GM21825 (cell line): ENCODE measurements at regions not wholly inside any gene's neighbourhood (a gene's known extent, or its start where the extent isn't known, plus 50 kb on each side); places are given as distances from the start of the nearest gene placed in this dataset.

Source experiments
- ATAC-seq: cut with Tn5 transposase; IDR thresholded peaks from one replicate; pipeline ENCODE4 v1.9.1; 2021; ENCODE audit warnings: mild to moderate bottlenecking, moderate library complexity; ENCODE audit not compliant: unreplicated experiment

DNA sequence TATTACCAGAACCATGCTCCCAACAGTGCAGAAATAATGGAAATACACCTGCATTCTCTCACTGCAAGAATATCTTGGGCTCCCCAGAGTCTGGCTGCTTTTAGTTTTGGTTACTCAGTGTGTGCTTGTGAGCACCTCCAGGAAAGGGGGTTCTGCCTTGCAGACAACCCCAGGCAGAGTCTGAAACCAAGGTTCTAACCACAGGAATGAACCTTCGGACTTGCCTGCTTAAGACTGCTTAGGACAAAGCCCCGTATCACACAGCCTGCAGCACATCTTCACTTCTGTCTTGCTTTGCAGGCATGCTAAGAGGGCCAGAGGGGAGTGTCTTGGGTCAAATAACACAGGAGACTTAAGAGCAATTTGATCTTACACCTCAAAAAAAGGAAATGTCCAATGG lies 94.8 kb upstream of the SPATA31C2 start:
- no peak for ATAC-seq

DNA sequence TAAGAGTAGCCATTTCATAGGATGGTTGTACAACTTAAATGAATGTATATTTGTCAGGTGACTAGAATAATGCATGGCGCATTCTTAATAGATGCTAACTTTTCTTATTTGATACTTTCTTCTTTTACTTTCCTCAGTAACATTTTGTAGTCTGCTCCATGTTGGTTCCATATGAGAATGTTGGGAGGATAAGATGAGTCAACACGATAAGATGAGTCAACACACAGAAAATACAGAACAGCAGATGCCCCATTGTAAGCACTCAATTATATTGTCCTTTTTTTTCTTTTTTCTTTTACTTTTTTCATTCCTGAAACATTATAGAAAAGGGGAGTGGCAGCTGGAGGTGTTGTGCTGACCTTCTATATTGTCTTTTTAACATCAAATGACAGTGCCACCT lies 92.3 kb upstream of the SPATA31C2 start:
- ATAC-seq = no peak

DNA sequence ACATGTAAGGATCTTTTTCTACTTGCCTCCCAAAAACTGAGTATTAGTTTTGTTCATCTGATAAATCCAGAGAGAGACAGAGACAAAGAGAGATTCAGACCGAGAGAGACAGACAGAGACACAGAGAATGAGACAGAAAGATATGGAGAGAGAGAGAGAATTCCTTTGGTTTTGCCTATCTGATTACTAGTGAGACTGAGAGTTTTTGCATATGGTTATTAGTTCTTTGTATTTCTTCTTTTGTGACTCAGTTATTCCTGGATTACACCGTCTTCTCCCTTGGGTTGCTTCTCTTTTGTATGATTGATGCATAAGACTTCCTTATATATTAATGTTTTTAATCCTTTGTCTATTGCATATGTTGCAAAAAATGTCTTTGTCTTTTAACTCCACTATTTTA lies 91.2 kb upstream of the SPATA31C2 start:
- ATAC-seq = no peak

DNA sequence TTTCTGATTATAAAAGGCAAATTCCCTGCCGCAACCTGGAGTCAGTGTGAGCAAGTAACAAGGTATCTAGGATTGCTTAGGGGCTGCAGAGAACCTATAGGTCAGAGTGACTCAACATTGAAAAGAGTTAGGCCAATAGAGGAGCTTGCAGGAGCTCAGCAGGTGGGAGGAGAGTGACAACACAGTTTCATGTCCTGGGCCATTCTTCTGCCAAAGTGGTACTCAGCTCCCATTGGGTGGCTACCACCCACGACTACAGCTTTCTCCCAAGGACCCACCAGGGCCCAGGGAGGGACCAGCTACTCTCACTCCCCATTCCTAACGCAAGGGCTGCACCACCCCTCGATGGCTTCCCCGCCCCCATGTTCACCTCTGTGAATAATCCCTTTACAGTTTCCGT lies 86.7 kb upstream of the SPATA31C2 start:
- ATAC-seq = no peak

DNA sequence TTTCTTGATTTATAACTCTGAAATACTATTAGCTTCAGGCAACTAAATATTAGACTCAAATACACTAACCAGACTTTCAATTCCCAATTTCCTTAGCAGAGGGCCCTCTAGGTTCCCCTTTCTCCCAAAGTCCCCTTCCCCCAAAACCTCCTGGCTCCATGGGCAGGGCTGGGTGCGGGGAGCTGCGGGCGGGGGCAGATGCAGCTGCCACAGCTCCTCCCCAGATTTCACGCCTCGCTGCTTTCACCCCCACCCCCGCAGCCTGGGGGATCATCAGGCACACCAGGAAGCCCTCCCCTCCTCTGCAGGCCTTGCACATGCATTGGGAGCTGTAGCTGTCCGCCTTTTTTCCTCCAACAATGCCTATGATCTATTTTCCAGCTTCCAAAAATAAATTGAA lies 82.8 kb upstream of the SPATA31C2 start:
- no peak for ATAC-seq

DNA sequence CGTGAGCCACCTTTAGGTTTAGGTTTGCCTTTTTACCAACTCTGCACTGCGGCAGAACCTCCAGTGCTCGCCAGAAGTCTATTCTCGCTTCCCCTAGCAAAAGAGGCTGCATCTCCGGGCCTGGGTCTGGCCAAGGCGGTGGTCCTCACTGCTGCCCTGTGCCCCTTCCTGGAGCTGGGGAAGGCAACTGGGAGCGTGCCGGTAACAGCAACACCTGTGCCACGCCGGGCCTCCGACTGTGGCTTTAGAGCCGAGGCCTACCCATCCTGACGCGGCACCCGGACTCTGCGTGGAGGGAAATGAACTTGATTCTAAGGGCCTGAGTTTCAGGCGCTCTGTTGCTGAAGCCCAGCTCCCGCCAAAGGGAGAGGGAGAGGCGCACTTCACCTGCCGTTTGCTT lies 82.4 kb upstream of the SPATA31C2 start:
- ATAC-seq = no peak

DNA sequence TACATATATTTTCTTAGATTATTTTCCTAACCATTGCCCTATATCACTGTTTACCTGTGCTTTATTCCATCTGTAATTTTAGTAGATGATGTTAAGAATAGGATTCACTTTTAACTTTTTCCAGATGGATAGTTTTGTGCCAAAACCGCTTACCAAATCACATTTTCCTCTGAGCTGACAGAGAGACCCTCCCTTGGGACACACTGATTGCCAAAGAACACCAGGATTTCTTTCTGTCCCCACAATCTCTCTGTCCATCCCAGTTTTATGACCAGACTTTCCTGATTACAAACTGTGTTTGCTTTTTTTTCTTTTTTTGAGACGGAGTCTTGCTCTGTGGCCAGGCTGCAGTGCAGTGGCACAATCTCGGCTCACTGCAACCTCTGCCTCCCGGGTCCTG lies 81.3 kb upstream of the SPATA31C2 start:
- ATAC-seq = no peak

DNA sequence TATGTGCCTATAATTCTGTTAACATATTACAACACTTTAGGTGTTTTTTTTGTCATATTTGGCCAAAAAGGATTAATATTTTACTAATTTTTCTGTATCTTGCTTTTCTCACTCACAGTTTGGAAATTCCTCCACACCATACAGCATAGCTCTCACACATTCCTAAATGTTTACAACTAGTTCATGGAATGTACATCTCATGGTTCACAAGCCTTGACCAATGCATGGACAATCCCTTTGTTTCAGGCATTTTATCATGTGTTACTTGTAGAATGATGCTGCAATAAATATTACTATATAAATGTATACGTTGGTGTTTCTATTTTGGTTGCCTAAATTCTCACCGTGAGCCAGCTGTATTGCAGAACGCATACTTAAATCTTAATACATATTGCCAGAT lies 80.5 kb upstream of the SPATA31C2 start:
- no peak for ATAC-seq

DNA sequence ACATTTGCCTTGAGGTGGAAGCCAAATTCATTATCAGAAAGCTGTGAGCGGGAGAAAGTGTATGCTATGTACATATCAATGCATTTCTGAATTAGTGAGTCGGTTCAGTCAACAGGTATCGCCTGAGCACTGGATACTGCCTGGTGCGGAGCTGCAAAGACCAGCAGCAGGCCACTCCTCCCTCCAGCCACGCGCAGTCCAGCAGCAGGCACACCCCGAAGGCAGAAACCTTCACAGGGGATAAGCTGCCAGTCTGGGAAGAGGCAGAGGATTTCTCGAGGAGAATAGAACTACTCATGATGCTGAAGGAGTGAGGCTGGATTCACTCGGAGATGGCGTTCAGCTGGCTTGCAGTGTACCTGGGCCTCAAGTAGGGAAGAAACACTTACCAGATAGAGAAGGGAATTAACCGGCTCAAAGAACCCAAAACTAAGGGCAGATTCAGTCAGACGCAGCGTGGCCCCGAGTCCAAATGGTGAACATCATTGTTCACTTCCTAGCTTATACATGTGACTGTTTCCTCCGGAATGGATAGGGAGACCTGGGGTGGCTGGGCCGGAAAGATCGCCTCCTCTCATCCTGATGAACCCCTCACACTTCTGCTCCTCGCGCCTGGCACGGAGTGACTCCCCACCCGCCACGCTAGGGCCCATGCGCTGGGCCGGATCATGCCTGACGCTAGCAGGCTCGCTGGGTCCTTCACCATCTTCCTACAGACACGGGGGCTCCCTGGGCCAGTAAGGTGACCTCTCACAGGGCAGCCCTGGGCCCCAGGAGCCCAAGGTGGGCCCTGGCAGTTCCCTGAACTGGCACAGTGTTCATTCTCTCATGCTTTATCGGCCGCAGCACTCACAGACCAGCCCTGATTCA lies 78.1 kb upstream of the SPATA31C2 start:
- no peak for ATAC-seq

DNA sequence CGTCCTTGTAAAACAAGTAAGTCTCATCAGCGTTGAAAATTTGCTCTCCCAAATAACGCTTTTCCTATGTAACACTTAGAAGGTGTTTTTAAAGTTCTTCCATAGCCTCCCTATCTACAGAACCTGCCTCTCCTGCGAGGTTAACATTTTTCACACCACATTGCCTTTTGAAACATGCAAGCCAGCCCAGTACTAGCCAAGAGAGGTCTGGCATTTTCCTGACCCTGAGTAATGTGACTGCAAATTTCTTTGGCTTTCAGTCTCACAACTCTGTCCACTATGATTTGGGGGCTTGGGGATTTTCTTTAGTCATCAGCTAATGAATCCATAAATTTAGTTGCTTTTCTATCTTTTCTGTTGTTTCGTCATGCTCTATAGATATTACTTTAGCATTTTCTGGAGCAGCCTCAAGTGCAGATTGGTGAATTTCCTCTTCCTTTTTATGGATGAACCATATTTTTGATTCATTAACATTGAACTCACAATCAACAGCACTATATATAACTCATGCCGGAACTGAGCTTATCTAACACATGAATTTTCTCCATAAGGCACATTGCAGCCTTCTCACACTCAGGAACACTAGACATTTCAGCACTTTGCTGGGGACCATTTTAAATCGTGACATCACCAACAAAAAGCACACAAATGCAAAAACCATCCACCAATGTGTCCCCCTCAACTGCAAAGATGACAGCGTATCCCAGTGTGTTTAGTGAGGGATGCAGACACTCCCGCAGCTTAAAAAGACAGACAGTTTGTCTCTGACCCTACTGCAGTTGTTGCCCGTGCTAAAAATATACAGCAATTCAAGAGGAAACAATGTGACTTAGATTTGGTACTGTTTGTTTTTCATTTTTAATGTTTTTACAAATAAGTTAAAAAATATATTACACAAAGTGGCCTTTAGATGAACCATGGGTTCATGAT lies 77.2 kb upstream of the SPATA31C2 start:
- ATAC-seq = no peak

DNA sequence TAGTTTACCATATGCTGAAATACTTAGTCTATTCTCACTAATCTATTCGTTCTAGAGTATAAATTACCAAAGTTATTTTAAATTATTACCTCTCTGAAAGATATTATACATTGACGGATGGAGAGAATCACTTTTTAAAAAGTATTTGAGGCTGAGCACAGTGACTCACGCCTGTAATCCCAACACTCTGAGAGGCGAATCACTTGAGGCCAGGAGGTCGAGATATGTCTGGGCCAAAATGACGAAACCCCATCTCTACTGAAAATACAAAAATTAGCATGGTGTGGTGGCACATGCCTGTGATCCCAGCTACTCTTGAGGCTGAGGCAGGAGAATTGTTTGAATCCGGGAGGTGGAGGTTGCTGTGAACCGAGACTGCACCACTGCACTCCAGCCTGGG lies 64.0 kb upstream of the SPATA31C2 start:
- no peak for ATAC-seq

DNA sequence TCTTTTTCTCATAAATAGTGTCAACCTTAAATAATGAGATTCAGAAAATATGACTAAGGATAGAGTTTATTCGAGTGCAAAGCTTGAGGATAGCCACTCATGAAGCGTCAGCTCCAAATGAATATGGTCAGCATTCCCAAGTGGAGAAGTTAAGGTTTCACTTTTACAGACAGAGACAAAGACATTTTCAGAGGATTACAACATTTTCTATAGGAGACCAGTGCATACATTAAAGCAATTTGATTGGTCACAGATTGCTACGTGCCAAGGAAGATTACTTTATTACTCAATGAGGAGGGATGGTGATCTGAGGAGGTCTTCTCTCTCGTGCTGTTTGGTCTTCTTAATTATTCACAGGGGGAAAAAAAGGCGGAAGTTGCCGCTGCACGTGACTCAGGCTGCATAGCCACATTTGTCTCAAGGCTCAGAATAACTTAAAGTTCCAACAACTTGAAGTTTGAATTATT lies 60.1 kb upstream of the SPATA31C2 start:
- ATAC-seq = no peak

DNA sequence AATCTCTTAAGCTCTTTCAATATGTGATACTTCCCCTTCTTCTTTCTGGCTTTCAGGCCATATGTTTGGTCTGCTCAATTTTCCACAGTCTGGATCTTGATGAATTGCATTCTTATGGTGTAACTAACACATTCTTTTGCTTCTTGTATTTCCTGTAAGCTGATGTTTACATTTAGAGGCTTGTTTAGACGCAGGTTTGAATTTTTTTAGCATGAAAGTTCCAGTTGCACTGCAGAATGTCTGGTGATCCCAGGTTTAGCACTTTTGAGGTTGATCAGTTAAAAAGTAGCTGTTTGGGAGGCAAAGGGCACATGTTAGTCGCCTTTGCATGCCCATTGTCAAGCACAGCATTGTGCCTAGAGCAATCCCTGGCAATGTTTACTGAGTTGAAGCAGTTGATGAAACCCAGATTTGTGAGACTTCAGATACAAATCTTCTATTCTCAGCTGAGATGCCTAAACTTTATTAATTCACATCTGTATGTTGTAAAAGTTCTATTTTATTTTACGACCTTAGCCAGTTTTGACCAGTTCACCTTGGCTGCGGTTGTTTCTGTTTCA lies 59.6 kb upstream of the SPATA31C2 start:
- no peak for ATAC-seq

DNA sequence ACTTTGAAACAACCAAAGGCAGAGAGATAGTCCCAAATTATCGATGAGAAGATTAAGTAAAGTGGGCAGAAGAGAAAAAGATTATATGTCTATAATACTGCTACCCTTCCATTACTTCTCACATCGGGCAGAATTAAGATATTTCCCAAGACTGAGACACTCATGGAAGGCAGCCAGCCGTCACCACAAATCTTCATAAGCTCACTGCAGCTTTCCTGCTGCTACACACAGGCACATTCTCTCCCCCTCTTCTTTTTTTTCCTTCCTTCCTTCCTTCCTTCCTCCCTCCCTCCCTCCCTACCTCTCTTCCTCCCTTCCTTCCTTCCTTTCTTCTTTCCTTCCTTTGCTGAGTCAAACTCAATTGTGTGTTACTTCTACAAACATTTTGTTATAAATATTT lies 58.7 kb upstream of the SPATA31C2 start:
- ATAC-seq = no peak

DNA sequence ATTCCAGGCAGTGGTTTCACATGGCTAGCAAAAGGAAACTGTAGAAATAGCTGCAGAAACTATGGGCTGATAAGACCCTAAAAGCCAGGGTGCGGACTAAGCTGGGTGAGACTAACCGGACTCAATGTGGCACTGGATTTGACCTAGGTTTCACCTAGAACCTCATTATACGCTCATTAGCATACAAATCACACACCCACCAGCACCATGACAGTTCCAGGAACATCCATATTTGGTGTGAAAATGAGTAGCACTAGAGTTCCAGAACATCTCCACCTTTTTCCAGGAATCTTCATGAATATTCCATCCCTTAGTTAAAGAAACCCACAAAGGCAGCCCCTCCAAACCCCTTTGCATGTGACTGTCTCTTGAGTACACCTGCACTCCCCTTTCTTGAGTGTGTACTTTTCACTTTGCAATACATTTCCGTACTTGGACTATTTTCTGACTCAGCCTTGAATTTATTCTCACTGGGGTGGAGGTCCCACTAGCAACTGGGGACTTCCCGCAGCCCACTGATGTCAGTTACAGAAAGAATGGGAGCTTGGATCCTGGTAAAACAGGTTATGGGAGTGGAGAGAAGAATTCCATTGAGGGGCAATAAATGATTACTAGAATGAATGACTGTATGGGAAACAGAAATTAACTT lies 58.0 kb upstream of the SPATA31C2 start:
- ATAC-seq = no peak

DNA sequence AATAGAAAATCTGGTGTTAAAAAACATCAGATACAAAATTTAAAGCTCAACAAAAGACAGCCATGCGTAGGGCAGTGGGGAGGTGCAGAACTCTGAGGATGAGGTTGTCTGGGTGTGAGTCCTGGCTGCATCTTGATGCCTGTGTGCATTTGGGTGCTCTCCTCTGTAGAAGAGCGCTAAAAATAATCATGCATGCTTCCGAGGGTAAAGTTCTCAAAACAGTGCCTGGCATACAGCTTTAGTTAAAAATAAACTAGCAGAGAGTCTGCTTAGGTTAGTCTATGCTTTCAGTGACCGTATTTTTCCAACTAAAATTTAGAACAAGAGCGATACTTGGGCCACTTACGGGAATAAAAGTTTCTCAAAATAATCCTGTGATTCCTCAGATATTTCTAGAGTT lies 55.5 kb upstream of the SPATA31C2 start:
- ATAC-seq = no peak

DNA sequence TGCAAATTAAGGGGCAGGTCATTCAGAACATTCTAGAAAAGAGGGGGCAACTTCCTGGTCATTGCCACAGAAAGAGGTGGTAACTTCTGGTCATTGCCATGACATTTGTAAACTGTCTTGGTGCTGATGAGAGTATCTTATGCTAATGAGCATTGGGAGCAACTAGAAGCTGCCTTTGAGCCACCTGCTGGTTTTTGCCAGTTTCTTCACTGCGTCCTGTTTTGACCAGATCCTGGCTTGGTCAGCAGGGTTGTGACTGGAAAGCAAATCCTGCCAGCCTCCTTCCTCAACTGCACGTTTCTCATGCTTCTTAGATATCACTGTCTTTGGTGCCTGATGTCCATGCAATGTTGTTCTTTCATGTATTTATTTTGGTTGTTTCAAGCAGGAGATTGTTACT lies 53.2 kb upstream of the SPATA31C2 start:
- no peak for ATAC-seq

DNA sequence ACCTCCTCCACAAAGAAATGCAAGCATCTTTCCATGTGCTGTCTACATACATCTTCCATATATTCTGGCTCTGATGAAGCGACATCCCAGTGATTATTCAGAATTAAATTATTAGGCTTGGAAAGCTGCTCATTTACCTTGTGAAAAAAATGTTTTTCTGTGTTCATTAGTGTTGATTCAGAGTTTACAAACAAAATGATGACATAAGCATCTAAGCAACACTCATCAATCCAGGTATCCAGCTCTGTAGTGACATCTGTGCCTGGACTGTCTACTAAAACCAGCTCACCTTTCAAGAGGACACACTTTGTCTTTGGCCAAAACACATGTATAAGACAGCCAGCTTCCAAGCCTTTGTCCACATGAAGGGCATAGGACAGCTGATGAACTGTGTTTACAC lies 51.1 kb upstream of the SPATA31C2 start:
- ATAC-seq = no peak
